GM18511 (cell line): ENCODE measurements at regions not wholly inside any gene's neighbourhood (a gene's known extent, or its start where the extent isn't known, plus 50 kb on each side); places are given as distances from the start of the nearest gene placed in this dataset.

Experiments
- ATAC-seq: cut with Tn5 transposase; IDR thresholded peaks from one replicate; pipeline ENCODE4 v1.9.1; 2021; ENCODE audit warnings: mild to moderate bottlenecking, moderate library complexity; ENCODE audit not compliant: unreplicated experiment

- no peak for ATAC-seq
Observed at GRCh38 chr9:87275047-87275725, 222.5 kb upstream of the DAPK1 start.

- ATAC-seq: no peak
Observed at GRCh38 chr9:87276327-87276841, 221.3 kb upstream of the DAPK1 start.

- no peak for ATAC-seq
Observed at GRCh38 chr9:87276851-87277261, 220.8 kb upstream of the DAPK1 start.

GRCh38 chr9:87277346-87277745, 220.3 kb upstream of the DAPK1 start:
- no peak for ATAC-seq

GRCh38 chr9:87278971-87279733, 218.5 kb upstream of the DAPK1 start:
- ATAC-seq: no peak

DNA sequence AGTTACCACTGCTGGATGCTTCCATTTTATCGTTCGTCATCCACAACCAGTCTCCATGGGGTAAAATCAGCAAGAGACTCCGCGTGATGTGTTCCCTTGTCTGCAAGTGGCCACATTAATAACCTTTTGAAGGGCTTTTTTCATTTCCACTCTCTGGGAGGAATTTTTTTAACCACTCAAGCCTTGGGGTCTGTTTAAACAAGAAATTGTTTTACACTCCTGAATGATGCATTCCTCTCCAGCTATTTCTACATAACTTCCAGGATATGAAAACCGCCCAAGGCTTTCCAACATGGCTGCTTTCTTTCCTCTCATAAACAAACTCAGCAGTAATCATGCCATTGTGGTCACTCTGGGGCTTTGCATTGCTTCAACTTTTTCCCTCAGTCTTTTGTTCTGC, 217.2 kb upstream of the DAPK1 start:
- no peak for ATAC-seq

DNA sequence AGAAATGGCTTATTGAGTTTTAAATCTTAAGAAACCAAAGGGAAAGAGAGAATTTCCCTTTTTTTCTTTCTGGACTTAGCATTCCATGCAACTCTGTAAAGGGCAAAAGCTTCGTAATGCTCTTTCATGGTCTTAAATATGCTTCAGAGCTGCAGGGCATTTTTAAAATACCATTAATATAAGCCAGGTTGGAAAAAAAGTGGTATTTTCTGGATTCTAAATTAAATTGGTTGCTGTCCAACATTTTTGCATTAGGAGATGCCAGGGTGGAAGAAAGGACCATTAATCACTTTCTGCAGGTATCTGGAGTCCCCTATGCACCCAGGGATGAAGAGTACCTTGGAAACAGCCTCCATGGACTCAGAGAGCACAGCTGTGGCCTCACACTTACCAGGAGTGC, 215.1 kb upstream of the DAPK1 start:
- no peak for ATAC-seq

- no peak for ATAC-seq
Observed at GRCh38 chr9:87283585-87283984, 214.1 kb upstream of the DAPK1 start.

DNA sequence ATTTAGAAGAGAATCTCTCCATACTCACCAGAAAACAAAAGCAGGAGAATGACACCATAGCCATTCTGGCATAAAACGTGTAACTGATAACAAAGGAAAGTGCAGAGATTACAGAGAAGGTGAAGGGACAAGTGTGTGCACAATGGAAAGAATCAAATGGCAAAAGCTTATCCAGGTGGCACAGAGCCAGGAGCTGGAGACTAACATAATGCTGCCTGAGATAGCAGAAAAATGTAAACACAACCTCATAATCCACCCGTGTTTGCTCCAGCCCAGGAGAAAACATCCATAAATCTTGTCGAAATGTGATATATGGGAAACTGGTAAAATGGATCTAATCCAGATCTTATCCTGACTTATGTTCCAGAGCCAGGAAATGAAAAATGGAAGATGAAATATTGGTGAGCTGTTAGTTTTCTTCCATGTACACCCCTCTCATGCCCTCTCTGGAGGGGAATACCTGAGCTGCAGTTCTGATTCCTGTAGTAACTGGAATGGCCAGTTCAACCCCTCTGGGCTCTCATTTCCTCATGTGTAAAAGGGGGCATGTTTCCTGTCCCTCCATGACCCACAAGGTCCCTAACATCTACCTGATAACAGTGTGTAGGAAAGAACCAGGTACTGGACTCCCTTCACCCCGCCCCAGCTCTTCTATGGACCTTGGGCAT, 212.3 kb upstream of the DAPK1 start:
- ATAC-seq: no peak

DNA sequence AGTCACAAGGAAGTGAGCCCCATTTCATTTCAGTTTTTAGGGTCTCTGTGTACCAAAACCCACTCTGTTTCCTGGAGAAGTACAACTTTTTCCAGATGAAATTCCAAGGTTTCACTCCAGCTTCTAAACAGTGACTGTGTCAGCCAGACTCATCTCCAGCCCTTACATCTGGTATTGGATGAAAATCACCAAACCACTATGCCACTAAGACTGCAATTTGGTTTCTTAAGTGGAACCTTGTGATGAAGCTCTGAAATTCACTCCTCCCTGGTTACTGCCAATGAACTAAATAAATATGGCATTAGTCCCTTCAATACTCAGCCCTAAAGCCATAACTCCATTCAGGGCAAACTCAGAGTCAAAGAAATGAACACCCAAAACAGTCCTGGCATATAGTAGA, 211.2 kb upstream of the DAPK1 start:
- no peak for ATAC-seq

GRCh38 chr9:87290241-87291052, 207.2 kb upstream of the DAPK1 start:
- no peak for ATAC-seq

- no peak for ATAC-seq
Observed at GRCh38 chr9:87292449-87293191, 205.0 kb upstream of the DAPK1 start.

DNA sequence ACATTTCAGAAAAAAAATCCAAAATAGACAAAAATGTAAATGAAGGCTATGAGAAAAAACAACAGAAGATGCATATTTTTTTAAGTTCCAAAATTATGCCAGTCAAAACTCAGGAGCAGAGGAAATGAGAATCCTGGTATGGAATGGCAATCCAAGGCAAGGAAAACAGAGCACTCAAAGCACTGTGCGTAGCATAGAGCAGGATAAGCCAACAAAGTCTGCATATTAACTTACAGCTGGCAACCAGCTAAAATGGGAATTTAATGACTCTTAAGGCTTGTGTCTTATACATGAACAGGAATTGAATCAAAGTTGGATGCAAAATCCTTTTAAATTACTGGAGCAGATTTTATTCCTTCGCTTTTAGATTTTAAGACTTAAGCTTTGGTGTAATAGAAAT, 203.5 kb upstream of the DAPK1 start:
- ATAC-seq: no peak

- ATAC-seq: no peak
Observed at GRCh38 chr9:87300915-87301314, 196.8 kb upstream of the DAPK1 start.

DNA sequence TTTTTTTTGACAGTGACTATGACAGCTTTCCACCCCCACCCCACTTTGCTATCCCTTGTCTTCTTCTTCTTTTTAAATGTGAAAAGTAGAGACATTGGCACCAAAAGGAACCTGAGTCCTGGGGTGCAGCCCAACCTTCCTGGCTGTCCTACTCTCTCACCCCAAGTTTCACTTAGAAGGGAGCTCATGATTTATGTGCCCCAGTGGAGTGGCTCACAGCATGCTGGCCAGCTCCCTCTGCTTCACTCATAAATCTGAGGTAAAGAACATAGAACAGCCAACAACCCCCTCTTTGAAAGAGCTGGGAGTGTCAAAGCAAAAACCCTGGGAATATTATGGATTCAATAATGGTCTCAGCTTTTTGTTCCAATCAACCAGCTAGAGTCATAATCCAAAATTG, 196.3 kb upstream of the DAPK1 start:
- no peak for ATAC-seq

GRCh38 chr9:87305151-87305550, 192.5 kb upstream of the DAPK1 start:
- ATAC-seq: no peak

GRCh38 chr9:87306006-87306405, 191.7 kb upstream of the DAPK1 start:
- no peak for ATAC-seq

DNA sequence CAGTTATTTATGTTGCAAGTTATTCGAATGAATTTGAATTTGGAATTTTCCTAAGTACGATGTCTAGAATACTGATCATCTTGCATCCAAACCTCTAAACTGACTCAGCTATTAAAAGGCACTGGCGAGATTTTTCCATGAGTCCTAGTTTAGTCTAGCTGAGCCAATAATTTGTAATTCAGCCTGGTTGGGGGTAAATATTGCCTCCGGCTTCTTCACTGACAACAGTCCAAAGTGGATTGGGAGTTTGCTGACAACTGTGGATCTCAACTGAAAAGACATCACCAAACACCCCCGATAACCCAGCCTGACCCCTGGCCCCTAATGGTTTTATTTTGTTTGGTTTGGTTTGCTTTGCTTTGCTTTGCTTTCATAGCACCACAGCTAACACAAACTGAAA, 189.8 kb upstream of the DAPK1 start:
- no peak for ATAC-seq

DNA sequence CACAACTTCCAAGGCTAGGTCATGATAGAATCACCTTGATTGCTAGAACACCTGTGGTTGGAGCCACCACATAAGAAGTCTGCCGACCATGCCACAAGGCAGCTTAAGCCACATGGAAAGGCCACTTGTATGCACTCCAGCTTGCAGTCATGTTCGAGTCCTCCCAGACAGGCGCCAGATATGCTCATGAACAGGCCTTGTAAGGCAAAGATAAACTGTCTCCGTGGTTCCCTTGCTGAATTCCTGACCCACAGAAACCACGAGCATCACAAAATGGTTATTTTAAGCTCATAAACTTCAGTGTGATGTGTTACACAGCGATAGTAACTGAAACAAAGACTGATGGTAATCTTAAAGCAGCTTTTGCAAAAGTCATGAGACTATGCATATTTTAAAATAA, 188.4 kb upstream of the DAPK1 start:
- ATAC-seq: no peak

GRCh38 chr9:87310827-87311523, 186.7 kb upstream of the DAPK1 start:
- ATAC-seq: no peak
